Endothelial cell (in vitro differentiated cells): ENCODE measurements at regions not wholly inside any gene's neighbourhood (a gene's known extent, or its start where the extent isn't known, plus 50 kb on each side); places are given as distances from the start of the nearest gene placed in this dataset.

Experiments
- DNase-seq: peaks from one replicate; pipeline ENCODE4 v3.0.0; 2021; ENCODE audit warnings: low spot score
- H3K27ac Mint-ChIP-seq: one replicate; pipeline ENCODE4 v1.8.0; 2021; ENCODE audit warnings: mixed read lengths, inconsistent platforms; ENCODE audit not compliant: unreplicated experiment
- H3K27me3 Mint-ChIP-seq: one replicate; pipeline ENCODE4 v1.8.0; 2021; ENCODE audit warnings: mild to moderate bottlenecking, moderate library complexity, mixed read lengths, inconsistent platforms; ENCODE audit not compliant: unreplicated experiment
- H3K36me3 Mint-ChIP-seq: one replicate; pipeline ENCODE4 v1.8.0; 2021; ENCODE audit warnings: mild to moderate bottlenecking, low read depth, mixed read lengths, inconsistent platforms; ENCODE audit not compliant: unreplicated experiment
- H3K4me1 Mint-ChIP-seq: one replicate; pipeline ENCODE4 v1.8.0; 2021; ENCODE audit warnings: mild to moderate bottlenecking, mixed read lengths, inconsistent platforms; ENCODE audit not compliant: unreplicated experiment
- H3K4me3 Mint-ChIP-seq: one replicate; pipeline ENCODE4 v1.8.0; 2021; ENCODE audit warnings: mild to moderate bottlenecking, mixed read lengths, inconsistent platforms; ENCODE audit not compliant: unreplicated experiment
- H3K9me3 Mint-ChIP-seq: one replicate; pipeline ENCODE4 v1.8.0; 2021; ENCODE audit warnings: mixed read lengths, inconsistent platforms; ENCODE audit not compliant: unreplicated experiment
- CTCF ChIP-seq: fragments of 200-600 bp; sonication (generic); IDR thresholded peaks from one replicate; pipeline ENCODE4 v1.5.0; 2021; ENCODE audit warnings: antibody characterized with exemption; ENCODE audit not compliant: unreplicated experiment

DNA sequence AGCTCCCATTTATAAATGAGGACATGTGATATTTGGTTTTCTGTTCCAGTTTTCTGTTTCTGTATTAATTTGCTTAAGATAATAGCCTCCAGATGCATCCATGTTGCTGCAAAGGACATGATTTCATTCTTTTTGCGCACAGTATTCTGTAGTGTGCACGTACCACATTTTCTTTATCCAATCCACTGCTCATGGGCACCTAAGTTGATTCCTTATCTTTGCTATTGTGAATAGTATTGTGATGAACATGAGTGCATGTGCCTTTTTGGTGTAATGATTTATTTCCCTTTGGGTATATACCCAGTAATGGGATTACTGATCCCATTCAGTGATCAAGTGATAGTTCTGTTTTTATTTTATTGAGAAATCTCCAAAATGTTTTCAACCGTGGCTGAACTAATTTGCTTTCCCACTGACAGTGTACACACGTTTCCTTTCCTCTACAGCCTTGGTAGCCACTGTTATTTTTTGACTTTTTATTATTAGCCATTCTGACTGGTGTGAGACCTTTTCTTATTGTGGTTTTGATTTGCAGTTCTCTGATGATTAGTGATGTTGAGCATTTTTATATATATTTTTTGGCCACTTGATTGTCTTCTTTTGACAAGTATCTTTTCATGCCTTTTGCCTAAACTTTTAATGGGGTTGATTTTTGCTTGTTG, 226.0 kb upstream of the ANO3 start:
- no peak for DNase-seq
- H3K4me3 Mint-ChIP-seq: no peak overlapping the region
- H3K4me1 Mint-ChIP-seq: no peaks in the 10 kb centered on the region
- no peaks in the 10 kb centered on the region for H3K9me3 Mint-ChIP-seq
- no peaks in the 10 kb centered on the region for H3K36me3 Mint-ChIP-seq
- H3K27ac Mint-ChIP-seq: no peak overlapping the region
- TF ChIP-seq CTCF: no peak
- H3K27me3 Mint-ChIP-seq: no peaks in the 10 kb centered on the region

DNA sequence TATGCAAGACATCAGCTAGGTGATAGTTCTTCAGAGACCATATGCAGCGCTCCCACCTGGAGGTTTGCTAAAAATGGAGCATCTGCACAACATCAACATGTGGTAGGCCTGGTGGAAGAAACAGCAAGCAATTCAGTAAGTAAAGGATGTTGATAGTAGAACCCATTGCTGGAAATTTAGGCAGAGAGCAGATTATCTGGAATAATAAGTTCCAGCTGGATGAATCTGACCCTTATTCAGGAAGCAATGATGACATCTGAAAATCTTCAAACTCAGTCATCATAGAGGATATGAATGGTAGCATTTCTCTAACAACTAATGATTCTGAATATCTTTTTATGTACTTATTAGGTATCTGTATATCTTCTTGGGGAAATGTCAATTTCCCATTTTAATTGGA, 225.2 kb upstream of the ANO3 start:
- Mint-ChIP-seq H3K36me3 (no peaks in the 10 kb centered on the region), H3K9me3 (no peaks in the 10 kb centered on the region), H3K27me3 (no peaks in the 10 kb centered on the region), H3K27ac (no peak overlapping the region), H3K4me3 (no peak overlapping the region), H3K4me1 (no peaks in the 10 kb centered on the region)
- no peak for TF ChIP-seq CTCF
- no peak for DNase-seq

GRCh38 chr11:26109658-26110368, 222.1 kb upstream of the ANO3 start:
- H3K4me1 Mint-ChIP-seq: no peaks in the 10 kb centered on the region
- H3K4me3 Mint-ChIP-seq: no peak overlapping the region
- TF ChIP-seq CTCF: no peak
- no peaks in the 10 kb centered on the region for H3K36me3 Mint-ChIP-seq
- no peak overlapping the region for H3K27ac Mint-ChIP-seq
- no peaks in the 10 kb centered on the region for H3K9me3 Mint-ChIP-seq
- no peak for DNase-seq
- no peaks in the 10 kb centered on the region for H3K27me3 Mint-ChIP-seq

- TF ChIP-seq CTCF: no peak
These were observed 219.7 kb upstream of the ANO3 start for GRCh38 chr11:26112264-26112663.

DNA sequence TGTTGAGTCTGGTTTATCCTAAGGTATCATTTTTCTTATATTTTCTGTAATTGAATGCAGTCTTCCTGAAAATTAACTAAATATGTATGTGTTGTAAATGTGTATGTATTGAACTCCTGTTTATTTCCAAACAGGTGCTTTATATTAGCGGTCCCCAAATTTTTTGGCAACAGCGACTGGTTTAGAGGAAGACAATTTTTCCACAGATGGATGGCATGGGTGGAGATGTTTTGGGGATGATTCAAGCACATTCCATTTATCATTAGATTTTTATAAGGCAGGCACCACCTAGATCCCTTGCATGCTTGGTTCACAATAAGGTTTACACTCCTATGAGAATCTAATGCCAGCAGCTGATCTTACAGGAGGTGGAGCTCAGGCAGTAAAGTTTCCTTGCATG, 210.5 kb upstream of the ANO3 start:
- no peak for TF ChIP-seq CTCF
- DNase-seq: no peak
- H3K36me3 Mint-ChIP-seq: no peaks in the 10 kb centered on the region
- H3K27ac Mint-ChIP-seq: no peak overlapping the region
- no peaks in the 10 kb centered on the region for H3K27me3 Mint-ChIP-seq
- no peaks in the 10 kb centered on the region for H3K4me1 Mint-ChIP-seq
- H3K4me3 Mint-ChIP-seq: no peak overlapping the region
- no peaks in the 10 kb centered on the region for H3K9me3 Mint-ChIP-seq

More at GRCh38 chr11:26112264-26112663, 219.7 kb upstream of the ANO3 start:
- no peaks in the 10 kb centered on the region for H3K9me3 Mint-ChIP-seq
- no peaks in the 10 kb centered on the region for H3K36me3 Mint-ChIP-seq
- H3K4me1 Mint-ChIP-seq: no peaks in the 10 kb centered on the region
- no peak overlapping the region for H3K4me3 Mint-ChIP-seq
- DNase-seq: no peak
- no peak overlapping the region for H3K27ac Mint-ChIP-seq
- no peaks in the 10 kb centered on the region for H3K27me3 Mint-ChIP-seq
